Panc1 (cell line): ENCODE measurements at regions not wholly inside any gene's neighbourhood (a gene's known extent, or its start where the extent isn't known, plus 50 kb on each side); places are given as distances from the start of the nearest gene placed in this dataset.

Experiments used
- ATAC-seq: fragments of 200-7000 bp; cut with Tn5 transposase; 2 replicates; pipeline ENCODE4 v1.9.1; 2020; ENCODE audit warnings: mild to moderate bottlenecking, moderate library complexity
- BruUV-seq: library from RNA; stranded (reverse); fragments of 400-500 nt; replicated peaks from 2 replicates; lab custom pipeline; 2021; lab: Mats Ljungman, UMichigan
- CTCF ChIA-PET: fragments of 300-600 bp; sonication (Branson Sonifier 250); formaldehyde crosslinking; loops from one replicate; lab custom pipeline; 2022; ENCODE audit warnings: antibody characterized with exemption; lab: Charles Lee
- POLR2A ChIA-PET: fragments of 300-600 bp; sonication (Branson Sonifier 250); formaldehyde crosslinking; loops from one replicate; lab custom pipeline; 2022; ENCODE audit warnings: antibody characterized with exemption; lab: Charles Lee
- DNase-seq: peaks from one replicate; pipeline ENCODE4 v3.0.0-alpha.2; 2010; ENCODE audit warnings: low read depth, low spot score
- H3K27ac ChIP-seq: 2 replicates; pipeline ENCODE4 v1.5.1; 2011; ENCODE audit warnings: mild to moderate bottlenecking, low read length, inconsistent platforms
- H3K27me3 ChIP-seq: fragments of 200-500 bp; sonication (Bioruptor generic); 2 replicates; pipeline ENCODE4 v1.6.0; 2014; ENCODE audit warnings: low read length, inconsistent platforms; ENCODE audit not compliant: control insufficient read depth, insufficient read depth
- H3K36me3 ChIP-seq: fragments of 200-500 bp; sonication (Bioruptor generic); 2 replicates; pipeline ENCODE4 v1.5.1; 2014; ENCODE audit warnings: inconsistent platforms, mild to moderate bottlenecking, low read length, moderate library complexity; ENCODE audit not compliant: control insufficient read depth, insufficient read depth
- H3K4me1 ChIP-seq: 2 replicates; pipeline ENCODE4 v1.5.1; 2011; ENCODE audit warnings: inconsistent platforms, mild to moderate bottlenecking, low read length, moderate library complexity; ENCODE audit not compliant: control insufficient read depth, insufficient read depth
- H3K4me3 ChIP-seq, 2 experiments: 2 replicates each; pipeline ENCODE4 v1.5.1; 2011 to 2012; ENCODE audit warnings: low read depth in 2 of 2, low read length in 2 of 2, mild to moderate bottlenecking in 2 of 2, inconsistent platforms in 1 of 2, moderate library complexity in 1 of 2
- H3K9me3 ChIP-seq: fragments of 200-500 bp; sonication (Bioruptor generic); 2 replicates; pipeline ENCODE4 v1.5.1; 2014; ENCODE audit warnings: low read depth, mild to moderate bottlenecking, inconsistent platforms, low read length, moderate library complexity; ENCODE audit not compliant: control insufficient read depth, insufficient read depth
- POLR2AphosphoS5 ChIP-seq: IDR thresholded peaks from 2 replicates; pipeline ENCODE4 v1.6.1; 2012; ENCODE audit warnings: mild to moderate bottlenecking, low read depth, low read length, moderate library complexity
- SIN3A ChIP-seq: IDR thresholded peaks from 2 replicates; pipeline ENCODE4 v1.6.1; 2012; ENCODE audit warnings: low read depth, mild to moderate bottlenecking, low read length, moderate library complexity, borderline replicate concordance; ENCODE audit not compliant: insufficient read depth
- TCF7L2 ChIP-seq: IDR thresholded peaks from 2 replicates; pipeline ENCODE4 v1.6.1; 2011; ENCODE audit warnings: mild to moderate bottlenecking, low read depth, low read length, inconsistent platforms
- in situ Hi-C: cut with HindIII; loops from 2 replicates; pipeline ENCODE4 v1.10.0; 2016; ENCODE audit warnings: low sequenced_read_pairs, low pct_unique_long_range_greater_than_20kb
- intact Hi-C: fragments of 100-400 bp; cut with micrococcal nuclease; formaldehyde crosslinking; loops from one replicate; pipeline ENCODE4 v1.10.0; 2022; ENCODE audit not compliant: unreplicated experiment
- TF ChIP-seq, protein P1 (sequence below): fragments of 450-650 bp; IDR thresholded peaks from 2 replicates; pipeline ENCODE4 v1.5.1; 2017; ENCODE audit warnings: mild to moderate bottlenecking
- TF ChIP-seq, protein P2 (sequence below), 2 experiments: IDR thresholded peaks; 2 replicates each; pipeline ENCODE4 v1.6.1; 2011 to 2012; ENCODE audit warnings: low read depth in 2 of 2, control low read depth in 1 of 2, low read length in 1 of 2, mild to moderate bottlenecking in 1 of 2, moderate library complexity in 1 of 2; ENCODE audit not compliant: insufficient read depth in 1 of 2

DNA sequence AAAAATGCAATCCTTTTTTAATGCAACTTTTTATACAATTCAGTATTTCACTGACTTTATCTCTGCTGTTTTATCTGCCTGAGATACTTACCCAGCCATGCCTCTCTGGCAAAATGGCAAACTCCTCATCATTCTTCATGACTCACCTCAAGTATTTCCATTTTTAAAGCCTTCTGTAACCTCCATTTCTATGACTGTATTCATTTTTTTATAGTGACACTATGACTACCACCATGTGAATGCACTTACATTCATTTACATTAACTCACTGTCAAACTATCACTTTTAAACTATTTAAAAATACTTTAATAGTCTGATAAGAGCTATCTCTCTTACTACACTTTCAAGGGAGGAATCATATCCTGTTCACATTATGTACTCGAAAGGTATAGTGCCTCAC is 99.4 kb upstream of the SCN7A start:
- no peak overlapping the region for H3K4me3 ChIP-seq
- intact Hi-C loops, result no loop called here
- no peak overlapping the region for H3K27ac ChIP-seq
- DNase-seq (no peak), ATAC-seq (no peak)
- in situ Hi-C loops, result no loop called here
- no TSS peak for BruUV-seq
- H3K36me3 ChIP-seq, result no peaks in the 10 kb centered on the region
- ChIA-PET POLR2A (no interaction called here), CTCF (no interaction called here)
- TF ChIP-seq TCF7L2 (no peak), POLR2AphosphoS5 (no peak), SIN3A (no peak)
- TF ChIP-seq, protein P1, sequence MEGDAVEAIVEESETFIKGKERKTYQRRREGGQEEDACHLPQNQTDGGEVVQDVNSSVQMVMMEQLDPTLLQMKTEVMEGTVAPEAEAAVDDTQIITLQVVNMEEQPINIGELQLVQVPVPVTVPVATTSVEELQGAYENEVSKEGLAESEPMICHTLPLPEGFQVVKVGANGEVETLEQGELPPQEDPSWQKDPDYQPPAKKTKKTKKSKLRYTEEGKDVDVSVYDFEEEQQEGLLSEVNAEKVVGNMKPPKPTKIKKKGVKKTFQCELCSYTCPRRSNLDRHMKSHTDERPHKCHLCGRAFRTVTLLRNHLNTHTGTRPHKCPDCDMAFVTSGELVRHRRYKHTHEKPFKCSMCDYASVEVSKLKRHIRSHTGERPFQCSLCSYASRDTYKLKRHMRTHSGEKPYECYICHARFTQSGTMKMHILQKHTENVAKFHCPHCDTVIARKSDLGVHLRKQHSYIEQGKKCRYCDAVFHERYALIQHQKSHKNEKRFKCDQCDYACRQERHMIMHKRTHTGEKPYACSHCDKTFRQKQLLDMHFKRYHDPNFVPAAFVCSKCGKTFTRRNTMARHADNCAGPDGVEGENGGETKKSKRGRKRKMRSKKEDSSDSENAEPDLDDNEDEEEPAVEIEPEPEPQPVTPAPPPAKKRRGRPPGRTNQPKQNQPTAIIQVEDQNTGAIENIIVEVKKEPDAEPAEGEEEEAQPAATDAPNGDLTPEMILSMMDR, result no peak
- TF ChIP-seq, protein P2, sequence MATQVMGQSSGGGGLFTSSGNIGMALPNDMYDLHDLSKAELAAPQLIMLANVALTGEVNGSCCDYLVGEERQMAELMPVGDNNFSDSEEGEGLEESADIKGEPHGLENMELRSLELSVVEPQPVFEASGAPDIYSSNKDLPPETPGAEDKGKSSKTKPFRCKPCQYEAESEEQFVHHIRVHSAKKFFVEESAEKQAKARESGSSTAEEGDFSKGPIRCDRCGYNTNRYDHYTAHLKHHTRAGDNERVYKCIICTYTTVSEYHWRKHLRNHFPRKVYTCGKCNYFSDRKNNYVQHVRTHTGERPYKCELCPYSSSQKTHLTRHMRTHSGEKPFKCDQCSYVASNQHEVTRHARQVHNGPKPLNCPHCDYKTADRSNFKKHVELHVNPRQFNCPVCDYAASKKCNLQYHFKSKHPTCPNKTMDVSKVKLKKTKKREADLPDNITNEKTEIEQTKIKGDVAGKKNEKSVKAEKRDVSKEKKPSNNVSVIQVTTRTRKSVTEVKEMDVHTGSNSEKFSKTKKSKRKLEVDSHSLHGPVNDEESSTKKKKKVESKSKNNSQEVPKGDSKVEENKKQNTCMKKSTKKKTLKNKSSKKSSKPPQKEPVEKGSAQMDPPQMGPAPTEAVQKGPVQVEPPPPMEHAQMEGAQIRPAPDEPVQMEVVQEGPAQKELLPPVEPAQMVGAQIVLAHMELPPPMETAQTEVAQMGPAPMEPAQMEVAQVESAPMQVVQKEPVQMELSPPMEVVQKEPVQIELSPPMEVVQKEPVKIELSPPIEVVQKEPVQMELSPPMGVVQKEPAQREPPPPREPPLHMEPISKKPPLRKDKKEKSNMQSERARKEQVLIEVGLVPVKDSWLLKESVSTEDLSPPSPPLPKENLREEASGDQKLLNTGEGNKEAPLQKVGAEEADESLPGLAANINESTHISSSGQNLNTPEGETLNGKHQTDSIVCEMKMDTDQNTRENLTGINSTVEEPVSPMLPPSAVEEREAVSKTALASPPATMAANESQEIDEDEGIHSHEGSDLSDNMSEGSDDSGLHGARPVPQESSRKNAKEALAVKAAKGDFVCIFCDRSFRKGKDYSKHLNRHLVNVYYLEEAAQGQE (IDR thresholded peaks at IDR 0.05; ENCODE audit: insufficient read depth in 1 of 2, low read depth in 2 of 2, low read length in 1 of 2), result no peak
- no peaks in the 10 kb centered on the region for H3K27me3 ChIP-seq
- no peaks in the 10 kb centered on the region for H3K9me3 ChIP-seq
- H3K4me1 ChIP-seq, result no peaks in the 10 kb centered on the region

DNA sequence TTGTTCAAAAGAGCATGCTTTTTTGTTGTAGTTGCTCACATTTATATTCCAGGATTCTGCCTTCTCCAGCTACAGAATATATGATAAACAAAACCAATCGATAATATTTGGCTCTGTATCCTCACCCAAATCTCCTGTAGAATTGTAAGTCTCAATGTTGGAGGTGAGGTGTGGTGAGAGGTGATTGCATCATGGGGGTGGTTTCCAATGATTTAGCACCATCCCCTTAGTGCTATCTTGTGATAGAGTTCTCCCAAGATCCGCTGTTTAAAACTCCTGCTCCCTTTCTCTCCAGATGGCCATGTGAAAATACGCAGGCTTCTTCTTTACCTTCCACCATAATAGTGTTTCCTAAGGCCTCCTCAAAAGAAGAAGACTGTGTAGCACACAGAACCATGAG is 98.7 kb upstream of the SCN7A start:
- intact Hi-C loops, result no loop called here
- DNase-seq (no peak), ATAC-seq (no peak)
- Histone ChIP-seq H3K27ac (no peak overlapping the region), H3K36me3 (no peaks in the 10 kb centered on the region), H3K4me1 (no peaks in the 10 kb centered on the region), H3K4me3 (no peak overlapping the region), H3K27me3 (no peaks in the 10 kb centered on the region), H3K9me3 (no peaks in the 10 kb centered on the region)
- no TSS peak for BruUV-seq
- TF ChIP-seq, protein P1, result no peak
- in situ Hi-C loops, result no loop called here
- POLR2A ChIA-PET, result no interaction called here
- CTCF ChIA-PET, result no interaction called here

DNA sequence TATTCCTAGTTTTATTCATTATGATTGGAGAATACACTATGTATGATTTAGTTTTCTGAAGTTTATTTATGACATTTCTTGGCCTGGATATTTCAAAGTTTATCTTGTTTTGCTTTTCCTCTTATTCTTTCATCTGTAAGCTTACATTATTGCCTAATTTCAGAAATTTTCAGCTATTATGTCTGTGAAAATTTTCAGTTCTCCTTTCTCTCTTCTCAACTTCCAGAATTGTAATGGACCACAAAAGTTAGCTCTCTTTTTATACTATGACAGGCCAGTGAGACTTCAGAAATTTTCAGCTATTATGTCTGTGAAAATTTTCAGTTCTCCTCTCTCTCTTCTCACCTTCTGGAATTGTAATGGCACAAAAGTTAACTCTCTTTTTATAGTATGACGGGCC is 97.2 kb upstream of the SCN7A start:
- intact Hi-C loops (no loop called here), in situ Hi-C loops (no loop called here)
- no peak overlapping the region for H3K4me3 ChIP-seq
- no peak for TF ChIP-seq TCF7L2
- TF ChIP-seq, protein P1, result no peak
- TF ChIP-seq, protein P2 (IDR thresholded peaks at IDR 0.05; ENCODE audit: insufficient read depth in 1 of 2, low read depth in 2 of 2, low read length in 1 of 2), result no peak
- no peak for TF ChIP-seq SIN3A
- no peak for TF ChIP-seq POLR2AphosphoS5
- no peak overlapping the region for H3K27ac ChIP-seq
- no peak for DNase-seq
- BruUV-seq, result no TSS peak
- POLR2A ChIA-PET, result no interaction called here
- no peaks in the 10 kb centered on the region for H3K36me3 ChIP-seq
- H3K4me1 ChIP-seq, result no peaks in the 10 kb centered on the region
- no peaks in the 10 kb centered on the region for H3K9me3 ChIP-seq
- ATAC-seq, result no peak
- CTCF ChIA-PET, result no interaction called here
- H3K27me3 ChIP-seq, result no peaks in the 10 kb centered on the region
